ENCODE measurements at regions not wholly inside any gene's neighbourhood (a gene's known extent, or its start where the extent isn't known, plus 50 kb on each side); places are given as distances from the start of the nearest gene placed in this dataset.

DNA sequence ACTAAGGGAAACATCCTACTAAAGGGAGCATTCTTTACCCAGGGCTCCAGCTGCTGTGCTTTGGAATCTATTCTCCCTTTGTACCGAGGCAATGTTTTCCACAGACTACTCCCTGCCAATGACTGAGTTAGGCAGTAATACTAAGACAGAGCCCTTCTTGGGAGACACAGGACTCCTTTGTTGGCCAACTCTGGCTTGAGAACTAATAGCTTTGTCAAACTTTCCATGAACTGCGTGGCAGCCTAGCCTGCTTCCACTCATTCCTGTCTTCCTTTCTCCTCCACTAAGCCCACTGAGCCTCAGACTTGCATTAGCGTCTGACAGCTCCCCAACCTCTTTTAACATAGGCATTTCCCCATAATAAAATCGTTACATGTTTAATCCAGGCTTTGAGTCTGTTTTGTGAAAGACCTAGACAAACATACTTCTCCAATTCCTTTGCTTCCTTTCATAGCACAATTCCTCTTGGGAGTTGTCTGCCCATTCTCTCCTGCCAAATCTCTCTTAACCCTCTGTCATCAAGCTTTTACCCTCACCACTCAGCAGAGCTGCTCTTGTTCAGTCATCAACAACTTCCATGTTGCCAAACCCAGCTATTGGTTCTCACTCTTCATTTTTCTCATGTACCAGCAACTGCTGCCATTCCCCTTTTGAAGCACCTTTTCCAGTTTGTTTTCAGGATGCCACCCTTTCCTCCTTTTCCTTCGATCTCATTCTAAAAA, 300.3 kb upstream of the IGFBP7 start:
- H3K79me2 ChIP-seq (ENCODE audit: insufficient read depth, low read length), result no peaks in the 10 kb centered on the region
- no peaks in the 10 kb centered on the region for H3K36me3 ChIP-seq (ENCODE audit: insufficient read depth, low read length)
- H3K4me3 ChIP-seq (ENCODE audit: low read depth, low read length, poor library complexity, severe bottlenecking), result no peak overlapping the region
- no peaks in the 10 kb centered on the region for H3K27me3 ChIP-seq (ENCODE audit: insufficient read depth, low read length)
- no peak overlapping the region for H2AFZ ChIP-seq (ENCODE audit: low read length)
- no peaks in the 10 kb centered on the region for H3F3A ChIP-seq (ENCODE audit: insufficient read depth, low read length)
- H3K9me2 ChIP-seq (ENCODE audit: low read depth, low read length), result no peaks in the 10 kb centered on the region
- no peaks in the 10 kb centered on the region for H4K20me1 ChIP-seq (ENCODE audit: insufficient read depth, low read length)
- TF ChIP-seq, protein P1, sequence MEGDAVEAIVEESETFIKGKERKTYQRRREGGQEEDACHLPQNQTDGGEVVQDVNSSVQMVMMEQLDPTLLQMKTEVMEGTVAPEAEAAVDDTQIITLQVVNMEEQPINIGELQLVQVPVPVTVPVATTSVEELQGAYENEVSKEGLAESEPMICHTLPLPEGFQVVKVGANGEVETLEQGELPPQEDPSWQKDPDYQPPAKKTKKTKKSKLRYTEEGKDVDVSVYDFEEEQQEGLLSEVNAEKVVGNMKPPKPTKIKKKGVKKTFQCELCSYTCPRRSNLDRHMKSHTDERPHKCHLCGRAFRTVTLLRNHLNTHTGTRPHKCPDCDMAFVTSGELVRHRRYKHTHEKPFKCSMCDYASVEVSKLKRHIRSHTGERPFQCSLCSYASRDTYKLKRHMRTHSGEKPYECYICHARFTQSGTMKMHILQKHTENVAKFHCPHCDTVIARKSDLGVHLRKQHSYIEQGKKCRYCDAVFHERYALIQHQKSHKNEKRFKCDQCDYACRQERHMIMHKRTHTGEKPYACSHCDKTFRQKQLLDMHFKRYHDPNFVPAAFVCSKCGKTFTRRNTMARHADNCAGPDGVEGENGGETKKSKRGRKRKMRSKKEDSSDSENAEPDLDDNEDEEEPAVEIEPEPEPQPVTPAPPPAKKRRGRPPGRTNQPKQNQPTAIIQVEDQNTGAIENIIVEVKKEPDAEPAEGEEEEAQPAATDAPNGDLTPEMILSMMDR (IDR thresholded peaks at IDR 0.05; ENCODE audit: low read length), result no peak
- TF ChIP-seq EZH2 (IDR thresholded peaks at IDR 0.05; ENCODE audit: borderline replicate concordance, low read length), result no peak
- no peaks in the 10 kb centered on the region for H3K4me1 ChIP-seq (ENCODE audit: insufficient read depth, low read length, severe bottlenecking)
- no peak overlapping the region for H3K27ac ChIP-seq (ENCODE audit: low read depth, low read length, poor library complexity, severe bottlenecking)
- H3K9ac ChIP-seq (ENCODE audit: low read length), result no peak overlapping the region
- H3K9me3 ChIP-seq (ENCODE audit: low read length), result no peaks in the 10 kb centered on the region
- H3K4me2 ChIP-seq (ENCODE audit: low read length), result no peak overlapping the region

DNA sequence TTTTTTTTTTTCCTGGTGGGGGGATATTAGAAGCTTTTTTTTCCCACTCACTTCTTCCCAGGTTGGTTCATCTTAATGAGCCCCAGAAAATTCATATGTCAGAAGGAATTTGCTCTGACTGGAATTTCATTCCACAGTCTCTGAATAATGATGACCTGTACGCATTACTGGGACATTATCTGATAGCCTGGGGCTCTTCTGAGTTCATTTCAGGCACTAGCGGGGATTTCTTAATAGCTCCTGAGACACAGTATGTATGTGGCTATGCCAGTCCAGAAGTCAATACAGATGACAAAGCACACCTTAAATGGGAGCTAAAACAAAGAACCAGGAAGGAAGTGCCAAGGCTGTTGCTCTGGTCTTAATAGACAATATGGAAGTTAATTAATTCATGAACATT, 295.2 kb upstream of the IGFBP7 start:
- Histone ChIP-seq H3K27me3 (ENCODE audit: insufficient read depth, low read length) (no peaks in the 10 kb centered on the region), H2AFZ (ENCODE audit: low read length) (no peak overlapping the region), H3K4me2 (ENCODE audit: low read length) (no peak overlapping the region), H3K4me1 (ENCODE audit: insufficient read depth, low read length, severe bottlenecking) (no peaks in the 10 kb centered on the region), H3K36me3 (ENCODE audit: insufficient read depth, low read length) (no peaks in the 10 kb centered on the region), H4K20me1 (ENCODE audit: insufficient read depth, low read length) (no peaks in the 10 kb centered on the region), H3K9me2 (ENCODE audit: low read depth, low read length) (no peaks in the 10 kb centered on the region), H3K9me3 (ENCODE audit: low read length) (no peaks in the 10 kb centered on the region), H3K27ac (ENCODE audit: low read depth, low read length, poor library complexity, severe bottlenecking) (no peak overlapping the region), H3K9ac (ENCODE audit: low read length) (no peak overlapping the region), H3K4me3 (ENCODE audit: low read depth, low read length, poor library complexity, severe bottlenecking) (no peak overlapping the region), H3K79me2 (ENCODE audit: insufficient read depth, low read length) (no peaks in the 10 kb centered on the region), H3F3A (ENCODE audit: insufficient read depth, low read length) (no peaks in the 10 kb centered on the region)
- TF ChIP-seq, protein P1 (IDR thresholded peaks at IDR 0.05; ENCODE audit: low read length), result no peak
- TF ChIP-seq EZH2 (IDR thresholded peaks at IDR 0.05; ENCODE audit: borderline replicate concordance, low read length), result no peak

DNA sequence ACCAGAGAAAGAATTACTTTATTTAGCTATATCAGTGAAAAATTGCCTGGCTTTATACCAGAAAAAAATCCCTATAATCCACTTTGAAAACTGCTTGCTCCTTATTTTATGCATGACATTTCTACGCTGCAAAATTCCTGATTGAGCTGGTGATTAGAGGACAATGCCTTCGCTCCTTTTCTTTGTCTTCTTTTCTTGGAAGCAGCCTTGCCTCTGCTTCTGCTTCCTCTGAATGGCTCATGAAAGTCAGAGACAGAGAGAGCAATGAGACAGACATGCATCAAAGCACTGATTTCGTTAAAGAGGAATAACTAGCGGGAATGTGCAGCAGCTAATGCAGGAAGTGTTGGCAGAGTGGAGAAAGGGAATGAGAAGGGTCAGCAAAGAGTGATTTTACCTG, 294.3 kb upstream of the IGFBP7 start:
- Histone ChIP-seq H3K4me3 (ENCODE audit: low read depth, low read length, poor library complexity, severe bottlenecking) (no peak overlapping the region), H3K4me2 (ENCODE audit: low read length) (no peak overlapping the region), H4K20me1 (ENCODE audit: insufficient read depth, low read length) (no peaks in the 10 kb centered on the region), H3F3A (ENCODE audit: insufficient read depth, low read length) (no peaks in the 10 kb centered on the region), H2AFZ (ENCODE audit: low read length) (no peak overlapping the region), H3K27ac (ENCODE audit: low read depth, low read length, poor library complexity, severe bottlenecking) (no peak overlapping the region), H3K9me2 (ENCODE audit: low read depth, low read length) (no peaks in the 10 kb centered on the region), H3K36me3 (ENCODE audit: insufficient read depth, low read length) (no peaks in the 10 kb centered on the region), H3K9me3 (ENCODE audit: low read length) (no peaks in the 10 kb centered on the region), H3K27me3 (ENCODE audit: insufficient read depth, low read length) (no peaks in the 10 kb centered on the region), H3K9ac (ENCODE audit: low read length) (no peak overlapping the region), H3K4me1 (ENCODE audit: insufficient read depth, low read length, severe bottlenecking) (no peaks in the 10 kb centered on the region), H3K79me2 (ENCODE audit: insufficient read depth, low read length) (no peaks in the 10 kb centered on the region)
- TF ChIP-seq, protein P1 (IDR thresholded peaks at IDR 0.05; ENCODE audit: low read length), result no peak
- TF ChIP-seq EZH2 (IDR thresholded peaks at IDR 0.05; ENCODE audit: borderline replicate concordance, low read length), result no peak

All from OCI-LY1 (cell line).